IPS DF 4.7 (cell line): ENCODE measurements at regions not wholly inside any gene's neighbourhood (a gene's known extent, or its start where the extent isn't known, plus 50 kb on each side); places are given as distances from the start of the nearest gene placed in this dataset.

Experiments
- DNase-seq: peaks from one replicate; pipeline ENCODE4 v3.0.0-alpha.2; 2013; ENCODE audit warnings: low spot score; ENCODE audit errors: extremely low read depth

DNA sequence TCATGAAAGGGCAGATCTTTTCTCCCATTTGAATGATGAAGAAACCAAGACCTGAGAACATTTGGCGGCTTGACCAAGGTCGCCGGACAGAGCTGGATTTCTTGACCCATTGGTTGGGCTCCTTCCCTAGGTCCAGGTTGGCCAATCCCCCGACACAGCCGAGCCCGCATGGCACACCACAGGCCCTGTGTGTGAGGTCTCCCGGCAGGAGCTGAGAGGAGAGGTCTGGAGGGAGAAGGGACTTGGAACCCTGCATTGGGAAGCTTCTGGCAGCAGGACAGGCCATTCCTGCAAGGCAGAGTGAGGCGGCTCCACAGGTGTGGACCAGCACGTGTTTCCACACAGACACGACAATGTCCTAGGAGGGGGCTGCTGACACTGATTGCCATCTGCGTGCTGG is 98.6 kb upstream of the THY1 start:
- DNase-seq: no peak

DNA sequence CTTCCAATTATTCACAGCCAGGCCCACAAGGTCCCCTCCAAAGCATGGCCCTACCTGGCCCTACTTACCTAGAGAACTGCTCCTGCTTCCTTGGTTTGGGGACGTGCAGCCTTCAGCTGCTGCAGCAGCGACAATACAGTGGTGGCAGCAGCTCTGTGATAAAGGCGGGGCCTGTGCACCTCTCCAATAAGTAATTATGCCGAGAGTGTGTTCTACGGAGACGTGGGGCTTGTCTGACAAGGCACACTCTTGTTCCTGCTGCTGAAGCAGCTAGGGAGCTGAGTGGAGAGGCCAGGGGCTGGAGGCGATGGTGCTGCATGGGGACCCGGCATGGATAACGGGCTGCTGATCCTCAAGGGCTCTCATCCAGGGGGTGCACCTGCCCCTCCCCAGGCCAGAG is 98.0 kb upstream of the THY1 start:
- no peak for DNase-seq

DNA sequence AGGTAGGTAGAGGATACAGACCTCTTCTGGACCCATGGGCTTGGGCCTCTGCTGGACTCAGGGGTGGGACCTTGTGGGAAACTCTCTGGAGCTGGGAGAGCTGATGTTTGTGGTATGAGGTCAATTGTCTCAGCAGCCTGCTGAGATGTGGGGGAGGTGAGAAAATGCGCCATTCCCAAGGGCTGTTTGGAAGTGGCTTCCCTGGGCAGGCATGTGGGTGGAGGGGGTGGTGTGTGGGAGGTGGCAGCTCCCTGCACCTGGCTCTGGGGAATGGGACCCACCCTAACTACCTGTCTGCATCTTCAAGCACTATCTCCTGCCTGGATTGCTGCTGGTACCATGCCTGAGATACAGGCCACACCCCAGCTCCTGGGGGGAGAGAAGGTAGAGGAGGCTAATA is 97.4 kb upstream of the THY1 start:
- no peak for DNase-seq

DNA sequence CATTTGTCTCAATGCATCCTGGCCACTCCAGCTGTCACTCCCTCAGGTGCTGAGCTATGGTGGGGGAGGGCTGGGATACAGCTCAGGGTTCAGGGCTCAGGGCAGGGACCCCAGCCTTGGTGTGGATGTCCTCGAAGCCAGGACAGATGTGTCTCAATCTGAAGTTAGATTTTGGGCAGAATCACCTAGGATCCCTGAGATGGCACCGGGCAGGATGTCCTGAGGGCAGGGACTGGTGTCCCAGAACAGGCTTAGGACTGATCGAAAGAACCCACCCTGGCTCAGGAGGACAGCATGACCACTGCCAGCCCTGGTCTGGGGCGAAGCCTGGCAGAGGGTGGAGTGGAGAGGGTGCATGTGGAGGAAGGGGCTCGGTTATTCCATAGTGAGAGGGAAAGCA is 96.8 kb upstream of the THY1 start:
- DNase-seq: no peak

DNA sequence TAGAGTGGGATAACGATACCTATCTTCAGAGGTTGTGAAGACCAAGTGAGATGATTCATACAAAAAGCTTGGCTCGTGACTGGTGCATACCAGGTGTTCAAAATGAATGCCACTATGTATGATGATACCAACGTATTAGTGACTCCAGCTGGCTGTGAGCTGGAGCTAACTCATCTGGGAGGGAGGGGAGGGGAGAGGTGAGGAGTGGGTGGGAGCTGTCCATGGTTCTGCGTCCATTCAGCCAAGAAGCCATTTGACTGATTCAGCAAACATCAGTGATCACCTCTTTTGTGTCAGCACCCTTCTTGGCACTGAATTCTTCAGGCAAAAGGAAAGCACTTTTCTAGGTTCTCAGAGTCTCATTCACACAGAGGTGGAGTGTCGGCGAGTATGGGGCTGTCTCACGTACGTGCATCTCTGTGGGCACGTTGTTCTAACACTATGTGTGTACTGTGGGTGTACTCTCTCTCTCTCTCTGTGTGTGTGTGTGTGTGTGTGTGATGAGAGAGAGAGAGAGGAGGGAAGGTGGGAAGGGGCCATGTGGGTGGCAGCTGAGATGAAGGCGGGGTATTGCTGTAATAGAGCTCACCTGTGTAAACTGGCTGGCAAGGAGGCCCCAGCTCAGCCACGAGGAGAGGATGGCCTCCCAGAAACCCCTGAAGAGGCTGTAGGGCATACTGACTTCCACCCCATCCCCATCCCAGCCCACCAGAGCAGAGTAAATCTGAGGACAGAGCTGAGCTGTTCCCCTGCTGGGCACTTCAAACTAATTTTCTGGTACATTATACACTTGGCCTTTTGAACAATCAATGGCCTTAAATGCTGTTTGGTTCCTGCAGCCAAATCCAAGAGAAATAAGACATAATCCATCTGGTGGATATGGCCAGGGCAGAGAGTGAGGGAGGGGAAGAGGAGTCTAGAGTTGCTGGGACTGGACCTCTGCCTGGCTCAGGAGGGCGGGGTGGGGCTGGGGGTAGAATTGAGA is 96.1 kb upstream of the THY1 start:
- no peak for DNase-seq

DNA sequence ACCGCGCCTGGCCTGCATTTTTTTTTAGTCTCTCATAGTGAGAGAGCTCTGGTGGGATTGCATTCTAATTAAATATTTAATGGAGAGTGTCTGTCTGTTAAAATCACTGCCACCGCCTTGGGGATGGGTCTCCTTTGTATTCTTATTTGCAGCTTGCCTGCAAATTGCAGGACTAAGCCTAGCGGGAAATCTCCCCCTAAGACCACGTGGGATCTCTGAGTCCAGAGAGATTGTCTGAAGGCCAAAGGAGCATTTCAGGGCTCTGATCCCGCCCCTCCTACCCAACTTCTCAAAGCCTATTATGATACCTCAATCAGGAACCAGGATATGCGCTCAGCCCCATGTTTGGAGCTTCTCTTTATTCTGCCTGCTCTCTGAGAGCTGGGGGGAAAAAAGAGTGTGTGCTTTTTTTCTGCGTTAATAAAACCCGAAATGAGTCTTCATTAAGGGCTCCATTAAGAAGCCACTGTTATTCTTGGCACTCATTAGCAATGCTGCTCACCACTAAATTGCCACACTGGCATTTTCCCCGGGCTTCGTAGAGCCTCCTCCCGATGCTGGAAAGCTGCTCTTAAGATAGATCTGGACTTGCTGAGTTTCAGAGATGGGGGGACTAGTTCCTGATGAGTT is 92.9 kb upstream of the THY1 start:
- DNase-seq: no peak

DNA sequence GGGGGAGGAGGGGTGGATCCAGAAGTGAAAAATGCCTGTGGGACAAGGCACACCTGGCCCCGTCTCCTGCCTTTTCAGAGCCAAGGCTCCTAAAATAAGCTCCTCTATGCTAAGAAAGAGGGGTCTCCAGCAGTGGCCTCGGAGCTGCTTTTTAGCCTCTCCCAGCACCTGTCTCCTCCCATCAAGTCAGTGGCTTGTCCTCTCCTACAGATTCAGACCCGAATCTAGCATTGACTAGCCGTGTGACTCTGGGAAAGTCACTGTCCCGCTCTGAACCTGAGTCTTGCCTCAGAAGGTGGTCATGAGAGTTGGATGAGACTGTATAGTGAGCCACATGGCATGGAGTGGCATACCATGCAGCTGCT is 90.8 kb upstream of the THY1 start:
- no peak for DNase-seq

DNA sequence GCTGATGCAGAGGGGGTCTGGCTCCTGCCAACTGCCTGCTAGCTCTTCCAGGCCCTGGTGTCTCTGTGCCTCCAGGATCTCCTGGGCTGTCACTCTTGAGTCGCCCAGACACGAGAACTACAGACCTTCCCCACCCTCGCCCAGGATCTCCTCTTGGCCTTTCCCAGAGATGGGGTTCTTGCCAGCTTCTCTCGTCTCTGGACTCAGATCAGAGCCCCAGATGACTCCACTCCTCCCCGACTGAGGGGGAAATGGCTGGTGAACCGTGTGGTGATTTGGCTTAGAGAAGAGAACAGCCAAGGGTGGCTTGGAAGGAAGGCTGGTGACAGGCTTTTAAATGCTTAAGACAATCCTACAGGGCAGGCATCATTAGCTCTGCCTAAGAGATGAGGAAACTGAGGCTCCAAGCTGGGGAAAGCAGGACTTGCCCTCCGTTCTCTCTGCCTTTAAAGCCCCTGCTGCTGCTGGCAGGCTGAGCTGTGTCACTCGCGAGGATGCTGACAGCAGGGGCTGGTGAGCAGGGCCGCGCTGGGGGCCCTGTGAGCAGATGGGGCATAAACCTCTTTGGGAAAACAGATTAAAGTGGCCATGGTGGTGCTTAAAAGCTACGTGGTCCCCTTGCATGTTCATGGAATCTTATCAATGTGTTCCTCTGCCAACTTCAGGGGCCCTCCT is 90.3 kb upstream of the THY1 start:
- no peak for DNase-seq

DNA sequence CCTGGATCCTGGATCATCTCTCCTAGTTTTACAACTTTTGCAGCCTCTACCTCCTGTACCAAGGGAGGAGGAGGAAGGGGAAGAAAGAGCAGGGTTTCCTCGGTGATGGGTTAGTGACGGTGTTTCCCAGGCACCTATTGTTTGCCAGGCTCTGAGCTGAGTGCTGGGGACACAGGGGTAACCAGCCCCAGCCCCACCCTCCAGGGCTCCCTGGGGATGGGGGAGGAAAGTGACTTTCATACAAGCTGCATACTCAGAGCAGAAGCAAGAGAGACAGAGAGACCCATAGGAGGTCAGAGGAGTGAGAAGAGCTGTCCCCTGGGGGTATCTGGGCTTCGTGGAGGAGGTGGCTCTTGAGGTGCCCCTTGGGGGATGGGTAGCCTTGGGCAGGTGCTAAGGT is 89.4 kb upstream of the THY1 start:
- no peak for DNase-seq

DNA sequence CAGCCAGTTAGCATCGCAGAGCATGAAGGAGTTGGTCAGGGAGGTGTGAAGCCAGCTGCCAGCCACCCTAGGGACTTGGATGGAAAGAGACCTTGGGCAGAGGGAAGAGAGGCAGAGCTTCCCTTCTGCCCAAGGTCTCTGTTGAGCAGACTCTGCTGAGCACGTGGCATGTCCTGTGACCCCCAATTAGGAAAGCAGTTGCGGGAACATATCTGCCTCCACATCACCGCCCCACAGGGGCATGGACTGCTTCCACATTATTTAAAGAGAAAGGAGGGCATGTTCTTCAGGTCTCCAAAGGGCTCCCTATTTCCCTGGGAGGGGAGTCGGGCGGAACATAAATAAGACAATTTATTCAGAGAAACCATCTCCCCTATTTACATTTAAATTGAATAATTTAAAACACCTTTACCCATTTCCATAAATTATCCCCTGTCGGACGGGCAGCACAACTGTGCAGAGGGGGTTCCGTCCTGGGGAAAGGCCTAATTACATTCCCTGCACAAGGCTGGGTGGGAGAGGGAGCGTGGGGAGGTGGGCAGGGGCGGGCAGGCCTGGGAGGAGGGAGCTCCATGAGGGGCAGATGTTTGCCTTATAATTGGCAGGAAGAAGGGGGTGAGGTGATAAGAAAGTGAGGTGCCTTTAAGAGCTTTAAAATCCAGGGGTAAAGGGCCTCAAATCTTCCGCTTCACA is 88.8 kb upstream of the THY1 start:
- no peak for DNase-seq

DNA sequence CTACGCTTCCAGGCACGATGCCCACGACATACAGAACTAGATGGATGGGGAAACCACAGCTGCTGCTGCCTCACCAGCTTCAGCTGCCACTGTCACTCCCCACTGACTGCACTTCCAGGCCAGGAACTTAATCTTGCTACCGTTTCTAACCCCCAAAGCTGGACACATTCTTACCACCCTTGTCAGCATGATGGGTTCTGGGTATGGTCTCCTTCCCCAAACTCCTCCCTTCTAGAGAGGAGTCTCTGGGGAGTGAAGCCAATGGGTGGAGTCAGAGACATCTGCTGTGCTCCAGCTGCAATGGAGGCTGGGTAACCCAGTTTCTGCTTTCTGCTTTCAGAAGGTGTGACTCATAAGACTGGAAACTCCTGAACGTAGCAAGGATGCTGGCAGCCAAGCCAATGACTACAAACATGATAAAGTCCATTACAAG is 87.0 kb upstream of the THY1 start:
- DNase-seq: no peak

DNA sequence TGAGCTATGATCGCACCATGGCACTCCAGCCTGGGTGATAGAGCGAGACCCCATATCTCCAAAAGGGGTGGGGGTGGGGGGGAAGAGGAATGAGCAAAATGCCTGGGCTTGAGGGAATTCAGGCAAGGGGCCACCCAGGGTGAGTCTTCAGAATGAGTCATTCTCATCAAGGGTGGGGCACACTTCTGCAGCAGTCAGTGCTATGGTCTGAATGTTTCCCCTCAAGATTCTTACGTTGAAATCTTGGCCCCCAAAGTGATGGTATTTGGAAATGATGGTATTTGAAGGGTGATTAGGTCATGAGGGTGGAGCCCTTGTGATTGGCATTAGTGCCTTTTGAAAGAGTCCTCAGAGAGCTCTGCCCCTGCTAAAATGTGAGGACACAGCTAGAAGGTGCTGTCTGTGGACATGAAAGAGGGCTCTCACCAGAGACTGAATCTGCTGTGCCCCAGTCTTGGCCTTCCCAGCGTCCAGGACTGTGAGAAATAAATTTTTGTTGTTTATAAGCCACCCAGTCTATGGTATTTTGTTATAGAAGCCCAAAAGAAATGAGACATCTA is 86.4 kb upstream of the THY1 start:
- no peak for DNase-seq

DNA sequence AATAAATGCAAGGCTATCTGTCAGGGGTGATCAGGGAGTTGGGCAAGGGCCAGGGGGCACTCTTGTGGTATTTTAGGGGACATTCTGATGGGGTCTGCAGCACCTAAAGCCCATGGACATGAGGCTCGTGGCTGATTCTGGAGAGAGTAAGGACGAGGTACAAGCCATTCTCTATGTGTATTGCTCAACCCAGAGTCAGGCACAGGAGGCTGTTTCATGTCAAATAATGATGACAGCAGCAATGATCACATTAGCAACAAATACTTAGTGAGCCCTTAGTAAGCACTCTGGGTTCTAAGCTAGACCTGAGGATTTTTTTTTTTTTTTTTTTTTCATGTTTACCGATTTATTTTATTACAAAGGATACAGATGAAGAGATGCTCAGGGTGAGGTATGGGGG is 83.5 kb upstream of the THY1 start:
- DNase-seq: no peak

DNA sequence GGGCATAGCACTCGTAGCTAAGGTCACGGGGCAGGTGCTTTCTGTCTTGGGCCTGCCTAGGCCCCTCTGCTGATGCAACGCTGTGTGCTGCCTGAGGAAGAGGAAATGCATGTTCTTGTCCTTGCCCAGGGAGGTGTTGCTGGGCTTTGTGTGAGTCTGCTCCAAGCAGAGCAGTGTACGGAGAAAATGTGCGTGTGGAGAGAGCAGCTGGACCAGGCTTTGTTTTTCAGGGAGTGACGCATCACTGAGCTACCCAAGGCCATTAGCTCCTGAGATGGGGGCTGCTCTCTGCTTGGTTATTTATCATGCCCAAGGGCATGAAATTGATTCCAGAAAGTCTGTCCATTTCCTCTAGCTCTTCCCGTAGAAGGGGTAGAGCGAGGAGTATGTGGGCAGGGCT is 82.9 kb upstream of the THY1 start:
- DNase-seq: no peak

DNA sequence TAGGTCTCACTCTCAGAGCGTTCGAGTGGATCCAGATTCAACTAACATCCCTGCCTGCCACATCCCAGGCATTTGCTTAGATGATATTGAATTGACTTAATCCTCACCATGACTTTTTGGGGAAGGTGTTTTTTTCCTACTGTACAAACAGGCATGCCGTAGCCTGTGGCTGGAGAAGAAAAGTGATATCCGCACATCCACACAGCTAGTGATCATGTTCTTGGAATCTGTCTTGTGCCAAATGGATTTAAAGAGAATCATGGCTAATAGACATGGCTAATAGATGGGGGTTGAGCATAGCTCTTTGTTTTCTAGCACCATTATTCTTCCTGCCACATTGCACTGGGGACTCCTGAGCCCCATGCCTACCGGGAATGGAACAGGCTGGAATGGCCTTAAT is 82.1 kb upstream of the THY1 start:
- no peak for DNase-seq

DNA sequence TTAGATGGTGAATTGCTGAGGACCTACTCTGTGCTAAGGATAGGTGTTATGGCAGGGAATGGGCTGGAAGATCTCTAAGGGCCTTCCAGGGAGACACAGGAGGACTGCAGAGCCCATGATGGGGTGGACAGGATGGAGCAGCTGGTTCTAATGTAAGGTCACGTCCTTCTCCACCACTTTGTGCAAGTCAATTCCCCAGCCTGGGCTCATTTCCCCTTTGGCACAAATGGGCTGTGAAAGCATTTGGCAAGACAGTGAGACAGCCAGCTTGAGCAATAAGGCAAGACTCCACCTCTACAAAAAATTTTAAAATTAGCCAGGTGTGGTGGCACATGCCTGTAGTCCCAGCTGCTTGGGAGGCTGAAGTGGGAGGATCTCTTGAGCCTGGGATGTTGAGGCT is 81.4 kb upstream of the THY1 start:
- no peak for DNase-seq

DNA sequence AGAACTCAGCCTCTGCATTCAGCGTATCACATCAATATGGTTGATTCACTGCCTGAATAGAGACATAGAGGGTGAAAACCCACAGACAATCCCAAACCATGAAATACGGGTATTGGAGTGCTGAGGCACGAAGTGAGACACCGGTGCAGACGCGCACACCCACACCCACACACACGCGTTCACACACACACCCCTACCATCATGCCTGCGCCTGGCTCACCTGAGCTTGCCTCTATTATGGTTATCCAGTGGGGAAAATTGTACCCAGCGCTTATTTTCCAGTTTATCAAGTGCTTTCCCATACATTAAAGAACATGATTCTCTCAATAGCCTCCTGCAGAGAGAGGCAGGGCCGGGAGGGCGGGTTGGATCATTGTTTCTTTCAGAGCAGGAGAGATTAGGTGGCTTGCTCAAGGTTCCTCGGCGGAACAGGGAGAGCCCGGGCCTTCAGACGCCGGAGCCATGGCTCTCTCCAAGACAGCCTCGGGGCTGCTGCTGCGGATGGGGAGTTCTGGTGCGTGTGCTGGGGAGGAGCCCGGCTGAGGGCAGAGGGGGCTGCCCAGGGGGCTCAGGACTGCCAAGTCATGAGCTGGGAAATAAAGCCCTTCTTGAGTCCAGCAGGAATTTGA is 78.9 kb upstream of the THY1 start:
- DNase-seq: no peak

DNA sequence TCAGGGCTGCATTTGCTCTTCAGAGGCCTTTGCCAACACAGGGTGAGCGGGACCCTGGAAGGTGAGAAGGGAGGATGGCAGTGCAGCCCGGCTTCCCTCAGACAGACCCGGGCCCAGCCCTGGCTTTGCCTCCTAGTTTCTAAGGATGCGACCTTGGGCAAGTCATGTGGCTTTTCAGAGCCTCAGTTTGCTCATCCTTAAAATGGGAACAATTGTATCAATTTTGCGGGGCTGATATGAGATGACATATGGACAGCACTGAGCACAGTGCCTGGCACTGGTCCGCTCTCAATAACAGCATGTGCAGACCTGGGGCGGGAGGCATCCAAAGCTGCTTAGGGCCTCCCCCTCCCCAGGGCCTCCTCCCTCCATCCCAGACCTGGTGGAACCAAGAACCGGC is 74.7 kb upstream of the THY1 start:
- no peak for DNase-seq

DNA sequence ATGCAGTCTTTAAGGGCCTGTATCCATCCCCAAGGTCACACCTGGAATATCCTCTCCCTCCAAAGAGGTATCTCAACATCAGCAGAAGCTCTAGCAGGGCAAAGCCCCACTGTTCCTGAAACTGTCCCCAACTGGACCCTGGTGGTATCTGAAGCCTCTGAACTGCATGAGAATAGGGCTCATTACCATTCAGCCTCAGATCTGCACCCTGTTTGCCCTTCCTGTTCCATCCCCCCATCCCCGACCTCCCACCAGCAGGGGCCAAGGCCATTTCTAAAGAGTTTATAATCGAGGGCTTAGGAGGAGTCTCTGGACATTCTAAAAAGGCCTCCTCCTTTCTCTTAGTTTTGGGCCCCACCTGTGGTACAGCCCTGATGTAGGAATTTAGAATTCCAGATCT is 74.0 kb upstream of the THY1 start:
- DNase-seq: no peak

DNA sequence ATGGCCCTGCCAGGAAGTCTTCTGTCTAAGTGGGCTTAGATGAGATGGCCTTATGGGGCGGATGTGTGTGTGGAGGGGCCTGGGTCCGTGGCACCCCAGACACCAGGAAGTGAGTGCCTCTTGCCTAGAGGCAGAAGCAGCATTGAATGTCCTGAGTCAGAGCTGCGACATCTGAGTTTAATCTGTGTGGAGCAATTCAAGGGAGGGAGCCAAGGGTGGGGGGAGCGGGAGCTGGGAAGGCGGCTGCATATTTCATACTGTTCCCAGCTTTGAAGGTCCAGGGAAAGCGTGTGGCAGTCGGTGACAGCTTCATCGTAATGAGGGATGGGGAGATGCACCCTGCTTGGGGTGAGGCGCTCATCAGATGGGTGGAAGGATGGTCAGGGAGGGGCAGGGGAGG is 73.5 kb upstream of the THY1 start:
- DNase-seq: no peak

DNA sequence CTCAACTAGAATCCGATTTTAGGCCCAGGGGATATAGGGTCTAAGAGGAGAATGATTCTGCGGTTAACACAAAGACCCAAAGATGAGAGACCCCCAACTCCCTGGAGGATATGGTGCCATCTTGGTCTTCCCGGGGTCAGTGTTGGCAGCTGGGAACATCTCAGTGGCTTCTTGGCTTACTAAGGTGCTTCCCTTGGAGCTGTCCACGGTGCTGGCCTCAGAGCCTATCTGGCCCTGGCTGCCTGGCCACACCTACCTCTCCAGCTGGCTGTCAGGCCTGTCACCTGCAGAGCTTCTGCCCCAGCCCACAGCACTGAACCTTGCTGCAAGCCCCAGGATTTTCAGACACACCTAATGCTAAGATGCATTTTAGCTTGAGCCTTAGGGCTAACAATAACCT is 70.7 kb upstream of the THY1 start:
- DNase-seq: no peak
